ENCODE measurements at regions not wholly inside any gene's neighbourhood (a gene's known extent, or its start where the extent isn't known, plus 50 kb on each side); places are given as distances from the start of the nearest gene placed in this dataset.

GRCh38 chr1:78436961-78437360, 53.8 kb upstream of the PTGFR start:
- WGBS (ENCODE audit: insufficient coverage, insufficient read length): no CpG with 5 or more reads among the region's 1 CpG
- H3K27ac ChIP-seq (ENCODE audit: low read length): no peak overlapping the region
- no peak overlapping the region for H3K4me3 ChIP-seq (ENCODE audit: low read length)
- no peak for DNase-seq (ENCODE audit: low read depth, low spot score)
- H3K4me1 ChIP-seq (ENCODE audit: control insufficient read depth, insufficient read depth, low read length): no peaks in the 10 kb centered on the region
- no peaks in the 10 kb centered on the region for H3K9me3 ChIP-seq (ENCODE audit: control insufficient read depth, insufficient read depth, low read length)
- no peaks in the 10 kb centered on the region for H3K36me3 ChIP-seq (ENCODE audit: control insufficient read depth, insufficient read depth, low read length)
- no peaks in the 10 kb centered on the region for H3K27me3 ChIP-seq (ENCODE audit: control insufficient read depth, insufficient read depth, low read length)

GRCh38 chr1:78437396-78437795, 53.4 kb upstream of the PTGFR start:
- Histone ChIP-seq H3K27ac (ENCODE audit: low read length) (no peak overlapping the region), H3K4me3 (ENCODE audit: low read length) (no peak overlapping the region), H3K36me3 (ENCODE audit: control insufficient read depth, insufficient read depth, low read length) (no peaks in the 10 kb centered on the region), H3K9me3 (ENCODE audit: control insufficient read depth, insufficient read depth, low read length) (no peaks in the 10 kb centered on the region), H3K27me3 (ENCODE audit: control insufficient read depth, insufficient read depth, low read length) (no peaks in the 10 kb centered on the region), H3K4me1 (ENCODE audit: control insufficient read depth, insufficient read depth, low read length) (no peaks in the 10 kb centered on the region)
- no peak for DNase-seq (ENCODE audit: low read depth, low spot score)
- WGBS (ENCODE audit: insufficient coverage, insufficient read length): no CpG with 5 or more reads among the region's 5 CpGs

- H3K4me3 ChIP-seq (ENCODE audit: low read length): no peak overlapping the region
- no peak for DNase-seq (ENCODE audit: low read depth, low spot score)
- H3K36me3 ChIP-seq (ENCODE audit: control insufficient read depth, insufficient read depth, low read length): no peaks in the 10 kb centered on the region
- H3K27ac ChIP-seq (ENCODE audit: low read length): no peak overlapping the region
- H3K27me3 ChIP-seq (ENCODE audit: control insufficient read depth, insufficient read depth, low read length): no peaks in the 10 kb centered on the region
- no CpG with 5 or more reads among the region's 1 CpG for WGBS (ENCODE audit: insufficient coverage, insufficient read length)
- no peaks in the 10 kb centered on the region for H3K9me3 ChIP-seq (ENCODE audit: control insufficient read depth, insufficient read depth, low read length)
- no peaks in the 10 kb centered on the region for H3K4me1 ChIP-seq (ENCODE audit: control insufficient read depth, insufficient read depth, low read length)
Observed at GRCh38 chr1:78437941-78438340, 52.8 kb upstream of the PTGFR start.

GRCh38 chr1:78440381-78440793, 50.4 kb upstream of the PTGFR start:
- Histone ChIP-seq H3K27ac (ENCODE audit: low read length) (no peak overlapping the region), H3K27me3 (ENCODE audit: control insufficient read depth, insufficient read depth, low read length) (no peaks in the 10 kb centered on the region), H3K4me3 (ENCODE audit: low read length) (no peak overlapping the region), H3K9me3 (ENCODE audit: control insufficient read depth, insufficient read depth, low read length) (no peaks in the 10 kb centered on the region), H3K36me3 (ENCODE audit: control insufficient read depth, insufficient read depth, low read length) (no peaks in the 10 kb centered on the region), H3K4me1 (ENCODE audit: control insufficient read depth, insufficient read depth, low read length) (no peaks in the 10 kb centered on the region)
- DNase-seq (ENCODE audit: low read depth, low spot score): no peak
- WGBS (ENCODE audit: insufficient coverage, insufficient read length): no CpG with 5 or more reads among the region's 2 CpGs

Measured in iPS DF 6.9 (cell line).